GM12878 (cell line): ENCODE measurements at regions not wholly inside any gene's neighbourhood (a gene's known extent, or its start where the extent isn't known, plus 50 kb on each side); places are given as distances from the start of the nearest gene placed in this dataset.
"Not testable (repeated sequence)": the region's sequence is repeated elsewhere in the genome, so short reads cannot be mapped to it uniquely, and the experiment has no call there.

ENCODE experiments used
- ATF7 ChIP-seq: fragments of 450-650 bp; IDR thresholded peaks from 2 replicates; pipeline ENCODE4 v1.6.1; 2016; ENCODE audit warnings: low read depth, mild to moderate bottlenecking
- EP300 ChIP-seq, 2 experiments: fragments of 150-350 bp in 1 of 2; IDR thresholded peaks; 2 replicates each; pipeline ENCODE4 v1.6.1; 2011 to 2012; ENCODE audit warnings: low read depth in 2 of 2, low read length in 2 of 2, borderline replicate concordance in 1 of 2, improper control_type of control experiment in 1 of 2, inconsistent platforms in 1 of 2; ENCODE audit not compliant: control insufficient read depth in 1 of 2
- EZH2 ChIP-seq: IDR thresholded peaks from 2 replicates; pipeline ENCODE4 v1.6.1; 2012; ENCODE audit warnings: low read depth, mild to moderate bottlenecking, control low read depth, inconsistent platforms, low read length, borderline replicate concordance; ENCODE audit not compliant: control insufficient read depth
- GATAD2B ChIP-seq: fragments of 450-650 bp; conservative IDR thresholded peaks from 2 replicates; pipeline ENCODE4 v1.6.1; 2017; ENCODE audit warnings: low read depth, mild to moderate bottlenecking, moderate library complexity
- HDAC2 ChIP-seq: fragments of 200-600 bp; sonication (generic); IDR thresholded peaks from 2 replicates; pipeline ENCODE4 v1.6.1; 2017
- POLR2AphosphoS5 ChIP-seq: IDR thresholded peaks from 2 replicates; pipeline ENCODE4 v1.6.1; 2011; ENCODE audit warnings: mild to moderate bottlenecking, low read length, inconsistent platforms
- RAD21 ChIP-seq: IDR thresholded peaks from 2 replicates; pipeline ENCODE4 v1.6.1; 2011; ENCODE audit warnings: mild to moderate bottlenecking, low read depth, low read length, moderate library complexity; ENCODE audit not compliant: insufficient read depth
- RFX5 ChIP-seq: IDR thresholded peaks from 2 replicates; pipeline ENCODE4 v1.6.1; 2011; ENCODE audit warnings: low read depth, low read length, improper control_type of control experiment
- ZNF622 ChIP-seq: fragments of 450-650 bp; IDR thresholded peaks from 2 replicates; pipeline ENCODE4 v1.6.1; 2017; ENCODE audit warnings: mild to moderate bottlenecking, inconsistent platforms
- TF ChIP-seq, protein P1 (sequence below), 3 experiments: IDR thresholded peaks in 2 of 3; conservative IDR thresholded peaks in 1 of 3; 2 replicates each; pipeline ENCODE4 v1.5.1; 2011; ENCODE audit warnings: low read depth in 3 of 3, low read length in 3 of 3, mild to moderate bottlenecking in 3 of 3, control low read depth in 2 of 3, moderate library complexity in 2 of 3, inconsistent platforms in 1 of 3, mixed read lengths in 1 of 3; ENCODE audit not compliant: control insufficient read depth in 2 of 3, insufficient read depth in 1 of 3; ENCODE audit errors: extremely low read depth in 1 of 3
- TF ChIP-seq, protein P2 (sequence below): IDR thresholded peaks from 2 replicates; pipeline ENCODE4 v1.6.1; 2011; ENCODE audit warnings: low read depth, mild to moderate bottlenecking, low read length, moderate library complexity, borderline replicate concordance; ENCODE audit errors: extremely low read depth
- TF ChIP-seq, protein P3 (sequence below): IDR thresholded peaks from 2 replicates; pipeline ENCODE4 v1.6.1; 2011; ENCODE audit warnings: borderline replicate concordance, low read depth, mild to moderate bottlenecking, moderate library complexity, mixed read lengths, low read length; ENCODE audit not compliant: insufficient read depth; ENCODE audit errors: extremely low read length
- TF ChIP-seq, protein P4 (sequence below): fragments of 450-650 bp; IDR thresholded peaks from 2 replicates; pipeline ENCODE4 v1.6.1; 2014; ENCODE audit warnings: mild to moderate bottlenecking

DNA sequence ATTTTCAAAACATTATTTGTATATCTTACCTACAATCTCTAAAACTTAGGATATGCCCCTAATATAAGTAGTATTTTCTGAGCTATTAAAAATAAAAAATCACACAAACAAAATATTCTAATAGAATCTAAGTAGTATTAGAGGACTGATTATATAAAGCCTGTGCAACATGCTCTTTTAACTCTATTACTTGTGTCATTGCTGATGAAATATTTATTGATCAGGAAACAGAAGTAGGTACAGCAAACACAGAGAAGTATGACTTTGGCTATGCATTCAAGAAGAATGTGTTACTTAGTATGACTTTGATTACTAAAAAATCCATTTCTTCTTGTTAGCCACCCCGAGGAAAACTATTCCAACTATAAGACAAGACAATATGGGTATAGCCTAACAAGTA is 84.6 kb upstream of the ALG10 start:
- TF ChIP-seq HDAC2; EZH2; ATF7; EP300 (IDR thresholded peaks at IDR 0.05; ENCODE audit: borderline replicate concordance in 1 of 2, control insufficient read depth in 1 of 2, low read depth in 2 of 2, low read length in 2 of 2); GATAD2B; RAD21; RFX5; POLR2AphosphoS5; ZNF622: not testable (repeated sequence)
- TF ChIP-seq, protein P1, sequence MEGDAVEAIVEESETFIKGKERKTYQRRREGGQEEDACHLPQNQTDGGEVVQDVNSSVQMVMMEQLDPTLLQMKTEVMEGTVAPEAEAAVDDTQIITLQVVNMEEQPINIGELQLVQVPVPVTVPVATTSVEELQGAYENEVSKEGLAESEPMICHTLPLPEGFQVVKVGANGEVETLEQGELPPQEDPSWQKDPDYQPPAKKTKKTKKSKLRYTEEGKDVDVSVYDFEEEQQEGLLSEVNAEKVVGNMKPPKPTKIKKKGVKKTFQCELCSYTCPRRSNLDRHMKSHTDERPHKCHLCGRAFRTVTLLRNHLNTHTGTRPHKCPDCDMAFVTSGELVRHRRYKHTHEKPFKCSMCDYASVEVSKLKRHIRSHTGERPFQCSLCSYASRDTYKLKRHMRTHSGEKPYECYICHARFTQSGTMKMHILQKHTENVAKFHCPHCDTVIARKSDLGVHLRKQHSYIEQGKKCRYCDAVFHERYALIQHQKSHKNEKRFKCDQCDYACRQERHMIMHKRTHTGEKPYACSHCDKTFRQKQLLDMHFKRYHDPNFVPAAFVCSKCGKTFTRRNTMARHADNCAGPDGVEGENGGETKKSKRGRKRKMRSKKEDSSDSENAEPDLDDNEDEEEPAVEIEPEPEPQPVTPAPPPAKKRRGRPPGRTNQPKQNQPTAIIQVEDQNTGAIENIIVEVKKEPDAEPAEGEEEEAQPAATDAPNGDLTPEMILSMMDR (IDR thresholded peaks at IDR 0.05 in 2 of 3, conservative IDR thresholded peaks at IDR 0.05 in 1 of 3; ENCODE audit: control insufficient read depth in 2 of 3, extremely low read depth in 1 of 3, insufficient read depth in 1 of 3, low read depth in 3 of 3, low read length in 3 of 3) = not testable (repeated sequence)
- TF ChIP-seq, protein P2, sequence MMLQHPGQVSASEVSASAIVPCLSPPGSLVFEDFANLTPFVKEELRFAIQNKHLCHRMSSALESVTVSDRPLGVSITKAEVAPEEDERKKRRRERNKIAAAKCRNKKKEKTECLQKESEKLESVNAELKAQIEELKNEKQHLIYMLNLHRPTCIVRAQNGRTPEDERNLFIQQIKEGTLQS = not testable (repeated sequence)
- TF ChIP-seq, protein P3, sequence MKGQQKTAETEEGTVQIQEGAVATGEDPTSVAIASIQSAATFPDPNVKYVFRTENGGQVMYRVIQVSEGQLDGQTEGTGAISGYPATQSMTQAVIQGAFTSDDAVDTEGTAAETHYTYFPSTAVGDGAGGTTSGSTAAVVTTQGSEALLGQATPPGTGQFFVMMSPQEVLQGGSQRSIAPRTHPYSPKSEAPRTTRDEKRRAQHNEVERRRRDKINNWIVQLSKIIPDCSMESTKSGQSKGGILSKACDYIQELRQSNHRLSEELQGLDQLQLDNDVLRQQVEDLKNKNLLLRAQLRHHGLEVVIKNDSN = not testable (repeated sequence)
- TF ChIP-seq, protein P4, sequence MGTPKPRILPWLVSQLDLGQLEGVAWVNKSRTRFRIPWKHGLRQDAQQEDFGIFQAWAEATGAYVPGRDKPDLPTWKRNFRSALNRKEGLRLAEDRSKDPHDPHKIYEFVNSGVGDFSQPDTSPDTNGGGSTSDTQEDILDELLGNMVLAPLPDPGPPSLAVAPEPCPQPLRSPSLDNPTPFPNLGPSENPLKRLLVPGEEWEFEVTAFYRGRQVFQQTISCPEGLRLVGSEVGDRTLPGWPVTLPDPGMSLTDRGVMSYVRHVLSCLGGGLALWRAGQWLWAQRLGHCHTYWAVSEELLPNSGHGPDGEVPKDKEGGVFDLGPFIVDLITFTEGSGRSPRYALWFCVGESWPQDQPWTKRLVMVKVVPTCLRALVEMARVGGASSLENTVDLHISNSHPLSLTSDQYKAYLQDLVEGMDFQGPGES = not testable (repeated sequence)
